Activated naive CD8-positive, alpha-beta T cell treated with anti-CD3 and anti-CD28 coated beads, Interleukin-2, amount 50 U/mL, for 16 hours (primary cell): ENCODE measurements at regions not wholly inside any gene's neighbourhood (a gene's known extent, or its start where the extent isn't known, plus 50 kb on each side); places are given as distances from the start of the nearest gene placed in this dataset.
"Not testable (repeated sequence)": the region's sequence is repeated elsewhere in the genome, so short reads cannot be mapped to it uniquely, and the experiment has no call there.

Experiments
- DNase-seq: peaks from one replicate; pipeline ENCODE4 v3.0.0-alpha.2; 2020; ENCODE audit warnings: low read depth, low spot score

GRCh38 chr3:127520993-127521392, 69.5 kb downstream of the TPRA1 start:
- DNase-seq: no peak

GRCh38 chr3:127518456-127519081, 72.0 kb downstream of the TPRA1 start:
- no peak for DNase-seq

- DNase-seq: no peak
Observed at GRCh38 chr3:127512256-127512655, 78.3 kb downstream of the TPRA1 start.

- no peak for DNase-seq
Observed at GRCh38 chr3:127501177-127501576, 89.4 kb downstream of the TPRA1 start.

GRCh38 chr3:127497676-127498075, 92.9 kb downstream of the TPRA1 start:
- no peak for DNase-seq

- no peak for DNase-seq
Observed at GRCh38 chr3:127497166-127497565, 93.4 kb downstream of the TPRA1 start.

- DNase-seq: no peak
Observed at GRCh38 chr3:127495821-127496655, 94.5 kb downstream of the TPRA1 start.

- no peak for DNase-seq
Observed at GRCh38 chr3:127493924-127494646, 96.4 kb downstream of the TPRA1 start.

GRCh38 chr3:127492426-127492825, 98.1 kb downstream of the TPRA1 start:
- DNase-seq: no peak

GRCh38 chr3:127491909-127492308, 98.6 kb downstream of the TPRA1 start:
- no peak for DNase-seq

GRCh38 chr3:127491323-127491722, 99.2 kb downstream of the TPRA1 start:
- no peak for DNase-seq

GRCh38 chr3:127491024-127491305, 99.6 kb downstream of the TPRA1 start:
- not testable (repeated sequence) for DNase-seq

GRCh38 chr3:127490271-127491023, 100.1 kb downstream of the TPRA1 start:
- DNase-seq: no peak

- DNase-seq: no peak
Observed at GRCh38 chr3:127489357-127489756, 101.2 kb downstream of the TPRA1 start.

GRCh38 chr3:127488740-127489139, 101.8 kb downstream of the TPRA1 start:
- DNase-seq: no peak

- no peak for DNase-seq
Observed at GRCh38 chr3:127488141-127488672, 102.3 kb downstream of the TPRA1 start.

- no peak for DNase-seq
Observed at GRCh38 chr3:127487196-127487595, 103.3 kb downstream of the TPRA1 start.

- DNase-seq: no peak
Observed at GRCh38 chr3:127486321-127486944, 104.1 kb downstream of the TPRA1 start.

GRCh38 chr3:127485396-127486170, 105.0 kb downstream of the TPRA1 start:
- no peak for DNase-seq

- no peak for DNase-seq
Observed at GRCh38 chr3:127484601-127485388, 105.7 kb downstream of the TPRA1 start.
